ENCODE measurements at regions not wholly inside any gene's neighbourhood (a gene's known extent, or its start where the extent isn't known, plus 50 kb on each side); places are given as distances from the start of the nearest gene placed in this dataset.

DNA sequence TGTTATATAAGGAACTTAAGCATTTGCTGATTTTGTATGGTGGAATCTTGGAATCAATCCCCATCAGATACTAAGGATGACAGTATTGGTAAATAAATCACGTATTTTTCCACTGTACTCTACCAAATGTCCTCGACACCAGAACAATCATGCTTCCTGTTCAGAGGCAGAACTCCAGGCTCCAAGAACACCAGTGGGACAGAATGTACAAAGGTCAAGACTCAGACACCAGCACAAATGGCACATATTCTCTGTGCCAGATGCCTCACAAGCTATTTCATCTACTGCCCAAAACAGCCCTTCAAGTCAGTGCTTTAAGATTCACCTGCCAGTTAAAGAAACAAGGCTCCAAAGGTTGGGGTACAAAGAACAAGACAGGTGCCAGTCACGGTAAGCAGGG is 420.5 kb downstream of the STK39 start:
- H3K4me3 ChIP-seq (ENCODE audit: low read length), result no peak overlapping the region

DNA sequence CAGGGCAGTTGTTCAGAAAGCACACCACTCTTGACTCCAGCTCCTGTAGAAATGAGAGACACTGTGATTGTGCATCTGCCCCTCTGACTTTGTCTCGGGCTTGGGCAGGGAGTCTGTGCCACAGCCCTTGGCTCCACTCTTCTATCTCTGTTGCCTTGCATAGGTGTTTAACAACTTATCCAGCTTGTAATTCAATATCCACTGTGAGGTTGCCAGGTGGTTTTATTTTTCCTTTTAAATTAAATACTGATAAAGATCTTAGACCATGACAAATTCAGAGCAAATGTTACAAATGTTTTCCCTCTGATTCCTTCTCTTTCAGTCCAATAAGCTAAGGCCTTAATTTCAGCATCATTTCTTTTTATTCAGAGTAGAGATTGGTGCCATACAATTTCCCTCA is 421.7 kb downstream of the STK39 start:
- no peaks in the 10 kb centered on the region for H3K9me3 Mint-ChIP-seq

More for the DNA sequence above, 420.5 kb downstream of the STK39 start:
- Histone ChIP-seq H3K27ac (ENCODE audit: low read depth in 1 of 2, low read length in 2 of 2) (no peak overlapping the region), H3K9me3 (ENCODE audit: control insufficient read depth in 1 of 2, insufficient read depth in 1 of 2, low read length in 2 of 2) (no peaks in the 10 kb centered on the region), H3K36me3 (ENCODE audit: insufficient read depth, low read length) (no peaks in the 10 kb centered on the region), H3K27me3 (ENCODE audit: control insufficient read depth in 1 of 2, insufficient read depth in 2 of 2, low read length in 2 of 2) (no peaks in the 10 kb centered on the region), H3K4me1 (ENCODE audit: insufficient read depth, low read length) (no peaks in the 10 kb centered on the region)
- Mint-ChIP-seq H3K4me1 (ENCODE audit: low read depth) (no peaks in the 10 kb centered on the region), H3K4me3 (no peak overlapping the region), H3K36me3 (ENCODE audit: low read depth) (no peaks in the 10 kb centered on the region), H3K27me3 (peaks cover 12% of the 10 kb centered on the region), H3K9me3 (no peaks in the 10 kb centered on the region), H3K27ac (no peak overlapping the region)
- no peak for DNase-seq
- intact Hi-C loops (cut with DNase I, micrococcal nuclease), result no loop called here
- no peak for ATAC-seq (ENCODE audit: poor library complexity)
- no peak for TF ChIP-seq CTCF (IDR thresholded peaks at IDR 0.05)
- POLR2A ChIA-PET, result no interaction called here
- CTCF ChIA-PET, result no interaction called here

GRCh38 chr2:167822690-167823465 is 424.5 kb downstream of the STK39 start:
- POLR2A ChIA-PET, result no interaction called here
- H3K27me3 Mint-ChIP-seq, result peaks cover 5% of the 10 kb centered on the region
- H3K36me3 ChIP-seq (ENCODE audit: insufficient read depth, low read length), result no peaks in the 10 kb centered on the region
- no peak for TF ChIP-seq CTCF (IDR thresholded peaks at IDR 0.05)
- H3K27me3 ChIP-seq (ENCODE audit: control insufficient read depth in 1 of 2, insufficient read depth in 2 of 2, low read length in 2 of 2), result no peaks in the 10 kb centered on the region
- no peaks in the 10 kb centered on the region for H3K4me1 ChIP-seq (ENCODE audit: insufficient read depth, low read length)
- H3K4me3 Mint-ChIP-seq, result no peak overlapping the region
- ATAC-seq (ENCODE audit: poor library complexity), result no peak
- H3K27ac ChIP-seq (ENCODE audit: low read depth in 1 of 2, low read length in 2 of 2), result no peak overlapping the region
- no peak overlapping the region for H3K4me3 ChIP-seq (ENCODE audit: low read length)
- H3K9me3 Mint-ChIP-seq, result no peaks in the 10 kb centered on the region
- no peak for DNase-seq
- intact Hi-C loops (cut with DNase I, micrococcal nuclease), result no loop called here
- no peaks in the 10 kb centered on the region for H3K9me3 ChIP-seq (ENCODE audit: control insufficient read depth in 1 of 2, insufficient read depth in 1 of 2, low read length in 2 of 2)
- CTCF ChIA-PET, result no interaction called here
- H3K4me1 Mint-ChIP-seq (ENCODE audit: low read depth), result no peaks in the 10 kb centered on the region
- H3K27ac Mint-ChIP-seq, result no peak overlapping the region
- no peaks in the 10 kb centered on the region for H3K36me3 Mint-ChIP-seq (ENCODE audit: low read depth)

More for the DNA sequence above, 421.7 kb downstream of the STK39 start:
- no peak overlapping the region for H3K4me3 Mint-ChIP-seq
- Histone ChIP-seq H3K36me3 (ENCODE audit: insufficient read depth, low read length) (no peaks in the 10 kb centered on the region), H3K9me3 (ENCODE audit: control insufficient read depth in 1 of 2, insufficient read depth in 1 of 2, low read length in 2 of 2) (no peaks in the 10 kb centered on the region), H3K27ac (ENCODE audit: low read depth in 1 of 2, low read length in 2 of 2) (no peak overlapping the region), H3K4me3 (ENCODE audit: low read length) (no peak overlapping the region), H3K4me1 (ENCODE audit: insufficient read depth, low read length) (no peaks in the 10 kb centered on the region), H3K27me3 (ENCODE audit: control insufficient read depth in 1 of 2, insufficient read depth in 2 of 2, low read length in 2 of 2) (no peaks in the 10 kb centered on the region)
- H3K36me3 Mint-ChIP-seq (ENCODE audit: low read depth), result no peaks in the 10 kb centered on the region
- H3K27ac Mint-ChIP-seq, result no peak overlapping the region
- DNase-seq (no peak), ATAC-seq (ENCODE audit: poor library complexity) (no peak)
- ChIA-PET CTCF (no interaction called here), POLR2A (no interaction called here)
- intact Hi-C loops (cut with DNase I, micrococcal nuclease), result no loop called here
- peaks cover 12% of the 10 kb centered on the region for H3K27me3 Mint-ChIP-seq
- no peaks in the 10 kb centered on the region for H3K4me1 Mint-ChIP-seq (ENCODE audit: low read depth)
- TF ChIP-seq CTCF (IDR thresholded peaks at IDR 0.05), result no peak

Measured in CD4-positive, alpha-beta T cell (primary cell).